IMR-90 (cell line): ENCODE measurements at regions not wholly inside any gene's neighbourhood (a gene's known extent, or its start where the extent isn't known, plus 50 kb on each side); places are given as distances from the start of the nearest gene placed in this dataset.

ENCODE experiments used
- ATAC-seq: fragments of 200-7000 bp; cut with Tn5 transposase; 2 replicates; pipeline ENCODE4 v1.9.1; 2020; ENCODE audit warnings: low read depth, mild to moderate bottlenecking, moderate library complexity
- BruUV-seq: library from RNA; stranded (reverse); fragments of 400-500 nt; replicated peaks from 2 replicates; lab custom pipeline; 2021; lab: Mats Ljungman, UMichigan
- CTCF ChIA-PET: fragments of 300-600 bp; formaldehyde crosslinking; extraction: SDS; loops from one replicate; lab custom pipeline; 2021; ENCODE audit warnings: antibody characterized with exemption; lab: Yijun Ruan, JAX
- POLR2A ChIA-PET: fragments of 300-600 bp; sonication (Branson Sonifier 250); formaldehyde crosslinking; loops from one replicate; lab custom pipeline; 2022; ENCODE audit warnings: antibody characterized with exemption; ENCODE audit not compliant: unreplicated experiment; lab: Charles Lee
- DNase-seq: peaks from one replicate; pipeline ENCODE4 v3.0.0; 2013
- H2AFZ ChIP-seq: replicated peaks from 2 replicates; pipeline ENCODE3; 2013; ENCODE audit warnings: low read length, mild to moderate bottlenecking; ENCODE audit not compliant: poor library complexity
- H2AK5ac ChIP-seq: 2 replicates; pipeline ENCODE4 v1.6.1; 2013; ENCODE audit warnings: low read depth, low read length, inconsistent platforms
- H2AK9ac ChIP-seq: replicated peaks from 2 replicates; pipeline ENCODE3; 2013; ENCODE audit warnings: mild to moderate bottlenecking, low read depth, low read length, moderate library complexity; ENCODE audit not compliant: poor library complexity
- H2BK120ac ChIP-seq: 2 replicates; pipeline ENCODE4 v1.6.1; 2013; ENCODE audit warnings: low read depth, low read length, inconsistent platforms
- H2BK15ac ChIP-seq: 3 replicates; pipeline ENCODE4 v1.6.1; 2013; ENCODE audit warnings: low read depth, low read length, inconsistent platforms
- H2BK20ac ChIP-seq: 2 replicates; pipeline ENCODE4 v1.6.1; 2013; ENCODE audit warnings: low read depth, mild to moderate bottlenecking, inconsistent platforms, low read length, moderate library complexity
- H2BK5ac ChIP-seq: 2 replicates; pipeline ENCODE4 v1.6.1; 2013; ENCODE audit warnings: mild to moderate bottlenecking, low read depth, low read length, inconsistent platforms; ENCODE audit not compliant: poor library complexity, severe bottlenecking
- H3K14ac ChIP-seq: replicated peaks from 2 replicates; pipeline ENCODE4 v1.6.1; 2013; ENCODE audit warnings: low read depth, low read length, inconsistent platforms
- H3K18ac ChIP-seq: 2 replicates; pipeline ENCODE4 v1.6.1; 2013; ENCODE audit warnings: low read depth, low read length, control low read depth
- H3K23ac ChIP-seq: 2 replicates; pipeline ENCODE4 v1.6.1; 2013; ENCODE audit warnings: low read depth, low read length, inconsistent platforms
- H3K27ac ChIP-seq: 2 replicates; pipeline ENCODE4 v1.5.1; 2013; ENCODE audit warnings: mild to moderate bottlenecking, control low read depth, low read length; ENCODE audit not compliant: insufficient read depth
- H3K27me3 ChIP-seq: 2 replicates; pipeline ENCODE4 v1.6.1; 2013; ENCODE audit warnings: low read length; ENCODE audit not compliant: control insufficient read depth, insufficient read depth
- H3K36me3 ChIP-seq: 2 replicates; pipeline ENCODE4 v1.6.1; 2013; ENCODE audit warnings: low read length, mixed read lengths; ENCODE audit not compliant: control insufficient read depth, insufficient read depth
- H3K4ac ChIP-seq: 2 replicates; pipeline ENCODE4 v1.6.1; 2013; ENCODE audit warnings: low read depth, low read length, inconsistent platforms
- H3K4me1 ChIP-seq: 2 replicates; pipeline ENCODE4 v1.6.1; 2013; ENCODE audit warnings: low read length, mixed read lengths; ENCODE audit not compliant: control insufficient read depth, insufficient read depth
- H3K4me2 ChIP-seq: 2 replicates; pipeline ENCODE4 v1.6.1; 2013; ENCODE audit warnings: low read depth, mild to moderate bottlenecking, control low read depth, low read length, moderate library complexity
- H3K4me3 ChIP-seq: 2 replicates; pipeline ENCODE4 v1.5.1; 2013; ENCODE audit warnings: low read depth, mild to moderate bottlenecking, control low read depth, low read length, moderate library complexity; ENCODE audit not compliant: insufficient read depth
- H3K56ac ChIP-seq: 2 replicates; pipeline ENCODE4 v1.6.1; 2013; ENCODE audit warnings: low read length, inconsistent platforms; ENCODE audit not compliant: insufficient read depth; ENCODE audit errors: extremely low read depth
- H3K79me1 ChIP-seq, 2 experiments: 2 replicates each; pipeline ENCODE4 v1.6.1; 2013; ENCODE audit warnings: low read length in 2 of 2, inconsistent platforms in 1 of 2, low read depth in 1 of 2
- H3K9ac ChIP-seq: 2 replicates; pipeline ENCODE4 v1.6.1; 2013; ENCODE audit warnings: low read depth, low read length, control low read depth
- H3K9me1 ChIP-seq: 2 replicates; pipeline ENCODE4 v1.6.1; 2013; ENCODE audit warnings: low read length, inconsistent platforms; ENCODE audit not compliant: insufficient read depth
- H3K9me3 ChIP-seq: 2 replicates; pipeline ENCODE4 v1.6.1; 2013; ENCODE audit warnings: low read length; ENCODE audit not compliant: control insufficient read depth, insufficient read depth
- H4K20me1 ChIP-seq: 2 replicates; pipeline ENCODE4 v1.6.1; 2013; ENCODE audit warnings: low read length, inconsistent platforms; ENCODE audit not compliant: insufficient read depth
- H4K5ac ChIP-seq: 2 replicates; pipeline ENCODE4 v1.6.1; 2013; ENCODE audit warnings: mild to moderate bottlenecking, low read depth, low read length, control low read depth
- H4K8ac ChIP-seq, 2 experiments: 2 replicates each; pipeline ENCODE4 v1.6.1; 2013; ENCODE audit warnings: low read depth in 2 of 2, low read length in 2 of 2, control low read depth in 1 of 2, inconsistent platforms in 1 of 2
- H4K91ac ChIP-seq: 2 replicates; pipeline ENCODE4 v1.6.1; 2013; ENCODE audit warnings: low read depth, low read length, inconsistent platforms; ENCODE audit not compliant: insufficient read depth
- BHLHE40 ChIP-seq: fragments of 150-350 bp; IDR thresholded peaks from 2 replicates; pipeline ENCODE4 v1.6.1; 2016; ENCODE audit warnings: mild to moderate bottlenecking, low read depth, low read length
- CEBPB ChIP-seq: IDR thresholded peaks from 2 replicates; pipeline ENCODE4 v1.6.1; 2012; ENCODE audit warnings: low read depth, low read length, improper control_type of control experiment
- CHD1 ChIP-seq: IDR thresholded peaks from 2 replicates; pipeline ENCODE4 v1.6.1; 2012; ENCODE audit warnings: low read depth, low read length, improper control_type of control experiment
- MAFK ChIP-seq: IDR thresholded peaks from 2 replicates; pipeline ENCODE4 v1.6.1; 2012; ENCODE audit warnings: low read depth, low read length, improper control_type of control experiment
- MAZ ChIP-seq: IDR thresholded peaks from 2 replicates; pipeline ENCODE4 v1.6.1; 2012; ENCODE audit warnings: low read depth, mild to moderate bottlenecking, low read length, improper control_type of control experiment, moderate library complexity, borderline replicate concordance
- MXI1 ChIP-seq: IDR thresholded peaks from 2 replicates; pipeline ENCODE4 v1.6.1; 2012; ENCODE audit warnings: low read depth, mild to moderate bottlenecking, low read length, moderate library complexity, borderline replicate concordance
- NFE2L2 ChIP-seq: fragments of 150-350 bp; IDR thresholded peaks from 2 replicates; pipeline ENCODE4 v1.6.1; 2016; ENCODE audit warnings: low read depth, mild to moderate bottlenecking, low read length
- POLR2A ChIP-seq: IDR thresholded peaks from 2 replicates; pipeline ENCODE4 v1.6.1; 2012; ENCODE audit warnings: mild to moderate bottlenecking, low read depth, low read length
- RAD21 ChIP-seq: IDR thresholded peaks from 2 replicates; pipeline ENCODE4 v1.6.1; 2012; ENCODE audit warnings: low read length, improper control_type of control experiment
- RCOR1 ChIP-seq: IDR thresholded peaks from 2 replicates; pipeline ENCODE4 v1.6.1; 2012; ENCODE audit warnings: mild to moderate bottlenecking, low read length, improper control_type of control experiment; ENCODE audit not compliant: insufficient replicate concordance
- RFX5 ChIP-seq: IDR thresholded peaks from 2 replicates; pipeline ENCODE4 v1.8.0; 2012; ENCODE audit warnings: low read depth, mild to moderate bottlenecking, low read length, moderate library complexity
- SMC3 ChIP-seq: fragments of 150-350 bp; IDR thresholded peaks from 2 replicates; pipeline ENCODE4 v1.6.1; 2016; ENCODE audit warnings: low read depth, mild to moderate bottlenecking, antibody characterized with exemption, low read length, moderate library complexity
- WGBS, 2 experiments: methylation state at CpG; one replicate each; pipeline versions ENCODE4 v1.1.5 to v1.1.7; 2013; ENCODE audit warnings: missing lambda C conversion rate in 2 of 2; ENCODE audit not compliant: insufficient read length in 1 of 2; ENCODE audit errors: extremely low coverage in 2 of 2; 5-methylcytosine and 5-hydroxymethylcytosine counted together
- dilution Hi-C: fragments of 300-500 bp; cut with HindIII; formaldehyde crosslinking; loops from one replicate; pipeline ENCODE4 v1.14.3; 2018; ENCODE audit warnings: low sequenced_read_pairs; ENCODE audit not compliant: unreplicated experiment
- in situ Hi-C: fragments of 300-500 bp; cut with MboI; formaldehyde crosslinking; loops from 3 replicates; pipeline ENCODE4 v1.14.3; 2019; ENCODE audit warnings: low sequenced_read_pairs, inconsistent platforms, mixed read lengths
- intact Hi-C: fragments of 100-400 bp; cut with micrococcal nuclease; formaldehyde crosslinking; loops from 2 replicates; pipeline ENCODE4 v1.10.0; 2022
- TF ChIP-seq, protein P1 (sequence below): fragments of 150-350 bp; IDR thresholded peaks from 2 replicates; pipeline ENCODE4 v1.6.1; 2016; ENCODE audit warnings: low read depth, mild to moderate bottlenecking, low read length, moderate library complexity, borderline replicate concordance
- TF ChIP-seq, protein P2 (sequence below): fragments of 150-350 bp; IDR thresholded peaks from 2 replicates; pipeline ENCODE4 v1.6.1; 2017; ENCODE audit warnings: mild to moderate bottlenecking, antibody characterized with exemption, low read length, low read depth
- TF ChIP-seq, protein P3 (sequence below): conservative IDR thresholded peaks from 2 replicates; pipeline ENCODE4 v1.5.1; 2012; ENCODE audit warnings: mild to moderate bottlenecking, low read depth, low read length, improper control_type of control experiment

DNA sequence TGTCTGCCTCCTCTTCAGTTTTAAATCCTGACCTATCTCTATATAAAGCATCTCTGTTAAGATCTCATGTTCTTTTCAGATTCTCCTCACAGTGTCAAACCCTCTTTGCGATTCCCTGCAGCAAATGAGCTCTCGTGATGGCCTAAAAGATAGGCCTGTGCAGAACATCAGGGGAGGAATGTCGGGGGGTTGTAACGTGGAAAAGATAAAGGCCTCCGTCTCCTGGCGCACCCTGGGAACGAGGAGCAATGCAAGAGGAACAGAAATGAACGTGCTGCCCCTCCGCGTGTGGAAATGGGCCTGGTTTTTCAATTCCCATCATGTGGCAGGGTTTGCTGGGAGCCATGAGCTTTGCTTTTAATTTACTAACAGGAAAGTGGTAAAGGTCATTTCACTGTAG, 285.0 kb upstream of the TPM1 start:
- in situ Hi-C loops: no loop called here

More for the DNA sequence above, 285.0 kb upstream of the TPM1 start:
- DNase-seq (no peak), ATAC-seq (no peak)
- TF ChIP-seq RCOR1: no peak
- no peak for TF ChIP-seq CHD1
- TF ChIP-seq BHLHE40: no peak
- TF ChIP-seq, protein P1, sequence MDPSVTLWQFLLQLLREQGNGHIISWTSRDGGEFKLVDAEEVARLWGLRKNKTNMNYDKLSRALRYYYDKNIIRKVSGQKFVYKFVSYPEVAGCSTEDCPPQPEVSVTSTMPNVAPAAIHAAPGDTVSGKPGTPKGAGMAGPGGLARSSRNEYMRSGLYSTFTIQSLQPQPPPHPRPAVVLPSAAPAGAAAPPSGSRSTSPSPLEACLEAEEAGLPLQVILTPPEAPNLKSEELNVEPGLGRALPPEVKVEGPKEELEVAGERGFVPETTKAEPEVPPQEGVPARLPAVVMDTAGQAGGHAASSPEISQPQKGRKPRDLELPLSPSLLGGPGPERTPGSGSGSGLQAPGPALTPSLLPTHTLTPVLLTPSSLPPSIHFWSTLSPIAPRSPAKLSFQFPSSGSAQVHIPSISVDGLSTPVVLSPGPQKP: no peak
- TF ChIP-seq CEBPB: no peak
- TF ChIP-seq, protein P2, sequence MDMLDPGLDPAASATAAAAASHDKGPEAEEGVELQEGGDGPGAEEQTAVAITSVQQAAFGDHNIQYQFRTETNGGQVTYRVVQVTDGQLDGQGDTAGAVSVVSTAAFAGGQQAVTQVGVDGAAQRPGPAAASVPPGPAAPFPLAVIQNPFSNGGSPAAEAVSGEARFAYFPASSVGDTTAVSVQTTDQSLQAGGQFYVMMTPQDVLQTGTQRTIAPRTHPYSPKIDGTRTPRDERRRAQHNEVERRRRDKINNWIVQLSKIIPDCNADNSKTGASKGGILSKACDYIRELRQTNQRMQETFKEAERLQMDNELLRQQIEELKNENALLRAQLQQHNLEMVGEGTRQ: no peak
- TF ChIP-seq POLR2A: no peak
- no peak for TF ChIP-seq RAD21
- no peak for TF ChIP-seq MAFK
- no peak for TF ChIP-seq NFE2L2
- TF ChIP-seq, protein P3, sequence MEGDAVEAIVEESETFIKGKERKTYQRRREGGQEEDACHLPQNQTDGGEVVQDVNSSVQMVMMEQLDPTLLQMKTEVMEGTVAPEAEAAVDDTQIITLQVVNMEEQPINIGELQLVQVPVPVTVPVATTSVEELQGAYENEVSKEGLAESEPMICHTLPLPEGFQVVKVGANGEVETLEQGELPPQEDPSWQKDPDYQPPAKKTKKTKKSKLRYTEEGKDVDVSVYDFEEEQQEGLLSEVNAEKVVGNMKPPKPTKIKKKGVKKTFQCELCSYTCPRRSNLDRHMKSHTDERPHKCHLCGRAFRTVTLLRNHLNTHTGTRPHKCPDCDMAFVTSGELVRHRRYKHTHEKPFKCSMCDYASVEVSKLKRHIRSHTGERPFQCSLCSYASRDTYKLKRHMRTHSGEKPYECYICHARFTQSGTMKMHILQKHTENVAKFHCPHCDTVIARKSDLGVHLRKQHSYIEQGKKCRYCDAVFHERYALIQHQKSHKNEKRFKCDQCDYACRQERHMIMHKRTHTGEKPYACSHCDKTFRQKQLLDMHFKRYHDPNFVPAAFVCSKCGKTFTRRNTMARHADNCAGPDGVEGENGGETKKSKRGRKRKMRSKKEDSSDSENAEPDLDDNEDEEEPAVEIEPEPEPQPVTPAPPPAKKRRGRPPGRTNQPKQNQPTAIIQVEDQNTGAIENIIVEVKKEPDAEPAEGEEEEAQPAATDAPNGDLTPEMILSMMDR: no peak
- no peak for TF ChIP-seq RFX5
- no peak for TF ChIP-seq SMC3
- TF ChIP-seq MAZ: no peak
- TF ChIP-seq MXI1: no peak
- Histone ChIP-seq H3K9ac (no peak overlapping the region), H3K36me3 (peaks cover 16% of the 10 kb centered on the region), H3K14ac (0 out of 2 replicates have a peak overlapping the region, but pooled peaks have one; percentile 3), H3K27me3 (no peaks in the 10 kb centered on the region), H3K4me3 (no peak overlapping the region), H2BK20ac (no peak overlapping the region; the same call in 1 of the 2 replicates), H3K4me1 (peaks cover 12% of the 10 kb centered on the region), H4K91ac (no peak overlapping the region), H2BK15ac (no peak overlapping the region), H2BK5ac (no peak overlapping the region), H3K4me2 (no peak overlapping the region), H3K4ac (no peak overlapping the region; the same call in 1 of the 2 replicates), H4K5ac (no peak overlapping the region), H2AK9ac (no peak overlapping the region), H3K79me1 (no peaks in the 10 kb centered on the region), H3K9me1 (0 out of 2 replicates have a peak, but pooled peaks cover 3% of the 10 kb centered on the region), H4K8ac (no peak overlapping the region), H4K20me1 (peaks cover 13% of the 10 kb centered on the region; the same call in 1 of the 2 replicates), H3K27ac (no peak overlapping the region), H3K23ac (no peak overlapping the region), H2AFZ (no peak overlapping the region), H3K56ac (no peak overlapping the region), H2AK5ac (0 out of 2 replicates have a peak overlapping the region, but pooled peaks have one; percentile 32), H3K18ac (no peak overlapping the region), H3K9me3 (no peaks in the 10 kb centered on the region), H2BK120ac (no peak overlapping the region)
- WGBS, 2 experiments: 80% methylated on average over 1 of the region's 10 CpGs; no CpG with 5 or more reads in 1 of the 2 experiments
- ChIA-PET POLR2A (no interaction called here), CTCF (interaction anchor here (1.5 to 3.5 kb wide), 2 partner anchors 10 to 15 kb away, joined by 3 to 18 read pairs; no protein-coding TSS in a partner anchor)
- BruUV-seq: no TSS peak
- intact Hi-C loops (no loop called here), dilution Hi-C loops (no loop called here)
